ENCODE measurements at regions not wholly inside any gene's neighbourhood (a gene's known extent, or its start where the extent isn't known, plus 50 kb on each side); places are given as distances from the start of the nearest gene placed in this dataset.

GRCh38 chr5:152142840-152143469 is 218.3 kb upstream of the GLRA1 start:
- TF ChIP-seq CTCF (IDR thresholded peaks at IDR 0.05) = peak; percentile 75
- intact Hi-C loops (cut with DNase I, micrococcal nuclease) = loop anchor here (2.0 to 10.0 kb wide), 2 partner anchors 318 kb away; no protein-coding TSS in a partner anchor
- H3K4me3 ChIP-seq = no peak overlapping the region
- no peaks in the 10 kb centered on the region for H3K4me1 ChIP-seq (ENCODE audit: low read depth)
- ATAC-seq (peak; percentile 60), DNase-seq (peak in 2 of 3 donors; percentile 51 to 52)
- no peaks in the 10 kb centered on the region for H3K36me3 ChIP-seq (ENCODE audit: low read depth)
- no peaks in the 10 kb centered on the region for H3K9me3 ChIP-seq

GRCh38 chr5:152140347-152140746 is 215.7 kb upstream of the GLRA1 start:
- H3K36me3 ChIP-seq (ENCODE audit: low read depth) = no peaks in the 10 kb centered on the region
- no peak overlapping the region for H3K4me3 ChIP-seq
- DNase-seq (no peak), ATAC-seq (no peak)
- no peaks in the 10 kb centered on the region for H3K4me1 ChIP-seq (ENCODE audit: low read depth)
- intact Hi-C loops (cut with DNase I, micrococcal nuclease) = loop anchor here in 1 of 2 donors (10.0 kb wide), 1 partner anchor 316 kb away; no protein-coding TSS in a partner anchor
- H3K9me3 ChIP-seq = no peaks in the 10 kb centered on the region
- TF ChIP-seq CTCF (IDR thresholded peaks at IDR 0.05) = no peak

GRCh38 chr5:152137063-152137462 is 212.4 kb upstream of the GLRA1 start:
- Histone ChIP-seq H3K36me3 (ENCODE audit: low read depth) (no peaks in the 10 kb centered on the region), H3K4me3 (no peak overlapping the region), H3K9me3 (no peaks in the 10 kb centered on the region), H3K4me1 (ENCODE audit: low read depth) (no peaks in the 10 kb centered on the region)
- no peak for DNase-seq
- no peak for TF ChIP-seq CTCF (IDR thresholded peaks at IDR 0.05)
- no peak for ATAC-seq
- intact Hi-C loops (cut with DNase I, micrococcal nuclease) = no loop called here

GRCh38 chr5:152136321-152136720 is 211.7 kb upstream of the GLRA1 start:
- no peak for ATAC-seq
- Histone ChIP-seq H3K36me3 (ENCODE audit: low read depth) (no peaks in the 10 kb centered on the region), H3K4me1 (ENCODE audit: low read depth) (no peaks in the 10 kb centered on the region), H3K9me3 (no peaks in the 10 kb centered on the region), H3K4me3 (no peak overlapping the region)
- no peak for TF ChIP-seq CTCF (IDR thresholded peaks at IDR 0.05)
- DNase-seq = no peak
- intact Hi-C loops (cut with DNase I, micrococcal nuclease) = no loop called here

GRCh38 chr5:152135827-152136226 is 211.2 kb upstream of the GLRA1 start:
- Histone ChIP-seq H3K4me3 (no peak overlapping the region), H3K4me1 (ENCODE audit: low read depth) (no peaks in the 10 kb centered on the region), H3K36me3 (ENCODE audit: low read depth) (no peaks in the 10 kb centered on the region), H3K9me3 (no peaks in the 10 kb centered on the region)
- ATAC-seq (no peak), DNase-seq (no peak)
- intact Hi-C loops (cut with DNase I, micrococcal nuclease) = no loop called here
- TF ChIP-seq CTCF (IDR thresholded peaks at IDR 0.05) = no peak
